ENCODE measurements at regions not wholly inside any gene's neighbourhood (a gene's known extent, or its start where the extent isn't known, plus 50 kb on each side); places are given as distances from the start of the nearest gene placed in this dataset.
"Not testable (repeated sequence)": the region's sequence is repeated elsewhere in the genome, so short reads cannot be mapped to it uniquely, and the experiment has no call there.

GRCh38 chr5:23223846-23224245 lies 283.6 kb upstream of the PRDM9 start:
- no peak for DNase-seq

- DNase-seq: no peak
Measured at GRCh38 chr5:23221831-23222230, 285.6 kb upstream of the PRDM9 start.

- no peak for DNase-seq
Measured at GRCh38 chr5:23217159-23217558, 290.2 kb upstream of the PRDM9 start.

GRCh38 chr5:23216345-23216744 lies 291.1 kb upstream of the PRDM9 start:
- DNase-seq: no peak

GRCh38 chr5:23208959-23209431 lies 298.4 kb upstream of the PRDM9 start:
- peak; percentile 13 for DNase-seq

- no peak for DNase-seq
Measured at GRCh38 chr5:23204111-23204510, 303.3 kb upstream of the PRDM9 start.

GRCh38 chr5:23169660-23170416 lies 316.7 kb upstream of the CDH12 start:
- no peak for DNase-seq

- DNase-seq: no peak
Measured at GRCh38 chr5:23164971-23165370, 311.8 kb upstream of the CDH12 start.

GRCh38 chr5:23158179-23158578 lies 305.0 kb upstream of the CDH12 start:
- no peak for DNase-seq

GRCh38 chr5:23157716-23158115 lies 304.6 kb upstream of the CDH12 start:
- no peak for DNase-seq

- no peak for DNase-seq
Measured at GRCh38 chr5:23157169-23157568, 304.0 kb upstream of the CDH12 start.

- no peak for DNase-seq
Measured at GRCh38 chr5:23147625-23148024, 294.5 kb upstream of the CDH12 start.

GRCh38 chr5:23146183-23146582 lies 293.0 kb upstream of the CDH12 start:
- DNase-seq: no peak

- no peak for DNase-seq
Measured at GRCh38 chr5:23139338-23140171, 286.4 kb upstream of the CDH12 start.

GRCh38 chr5:23136958-23137357 lies 283.8 kb upstream of the CDH12 start:
- no peak for DNase-seq

- no peak for DNase-seq
Measured at GRCh38 chr5:23132231-23132630, 279.1 kb upstream of the CDH12 start.

GRCh38 chr5:23112237-23112636 lies 259.1 kb upstream of the CDH12 start:
- DNase-seq: no peak

GRCh38 chr5:23105021-23105420 lies 251.9 kb upstream of the CDH12 start:
- no peak for DNase-seq

- no peak for DNase-seq
Measured at GRCh38 chr5:23103566-23103965, 250.4 kb upstream of the CDH12 start.

GRCh38 chr5:23095418-23095817 lies 242.3 kb upstream of the CDH12 start:
- DNase-seq: not testable (repeated sequence)

- no peak for DNase-seq
Measured at GRCh38 chr5:23089286-23089685, 236.1 kb upstream of the CDH12 start.

GRCh38 chr5:23084815-23085214 lies 231.7 kb upstream of the CDH12 start:
- DNase-seq: no peak

- DNase-seq: no peak
Measured at GRCh38 chr5:23072179-23072578, 219.0 kb upstream of the CDH12 start.

GRCh38 chr5:23071682-23072081 lies 218.5 kb upstream of the CDH12 start:
- DNase-seq: no peak
